Colon (tissue), 2 donors: ENCODE measurements at regions not wholly inside any gene's neighbourhood (a gene's known extent, or its start where the extent isn't known, plus 50 kb on each side); places are given as distances from the start of the nearest gene placed in this dataset.
"Not testable (repeated sequence)": the region's sequence is repeated elsewhere in the genome, so short reads cannot be mapped to it uniquely, and the experiment has no call there.

Experiments
- FAIRE-seq: peaks from 2 replicates; lab custom pipeline; 2012; peaks lifted over from hg19 to GRCh38; lab: Jason Lieb, UNC
- donor health status: control.
- donor health status: control.

DNA sequence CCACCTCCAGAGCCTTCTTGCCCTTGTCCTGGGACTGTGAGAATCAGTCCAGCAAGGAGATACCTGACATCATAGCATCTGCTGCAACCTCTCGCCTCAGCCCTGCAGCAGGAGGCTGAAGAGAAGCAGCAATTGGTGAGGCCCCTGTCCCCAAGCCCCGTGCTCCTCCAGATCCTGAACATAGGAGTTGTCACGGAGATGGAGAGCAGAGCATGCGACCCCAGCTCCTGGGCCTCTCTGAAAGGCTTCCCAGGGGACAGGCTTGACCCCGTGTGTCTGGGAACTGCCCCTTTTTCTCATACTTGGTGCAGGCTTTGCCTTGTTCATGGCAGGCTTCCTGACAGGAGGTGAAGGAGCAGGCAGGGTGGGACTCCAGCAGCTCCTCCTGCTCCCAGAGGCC lies 127.7 kb upstream of the PZP start:
- FAIRE-seq: no peak

DNA sequence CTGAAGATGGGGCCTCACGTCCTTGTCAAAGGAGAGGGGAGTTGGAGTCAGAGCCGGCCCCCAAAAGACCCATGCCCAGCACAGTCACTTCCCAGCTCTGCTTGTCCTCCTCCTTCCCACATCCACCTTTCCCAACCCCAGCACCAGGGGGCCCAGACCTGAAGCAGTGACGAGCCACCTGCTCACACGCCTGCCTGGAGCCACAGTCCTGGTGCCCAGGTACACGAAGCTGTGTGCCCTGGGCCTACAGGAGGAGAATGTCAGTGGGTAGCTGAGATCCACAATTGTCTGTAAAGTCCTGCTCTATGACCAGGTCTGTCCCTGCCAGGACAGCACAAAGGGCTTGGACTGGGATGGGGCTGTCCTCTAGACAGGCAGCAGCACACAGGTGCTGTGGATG lies 126.8 kb upstream of the PZP start:
- FAIRE-seq: no peak

DNA sequence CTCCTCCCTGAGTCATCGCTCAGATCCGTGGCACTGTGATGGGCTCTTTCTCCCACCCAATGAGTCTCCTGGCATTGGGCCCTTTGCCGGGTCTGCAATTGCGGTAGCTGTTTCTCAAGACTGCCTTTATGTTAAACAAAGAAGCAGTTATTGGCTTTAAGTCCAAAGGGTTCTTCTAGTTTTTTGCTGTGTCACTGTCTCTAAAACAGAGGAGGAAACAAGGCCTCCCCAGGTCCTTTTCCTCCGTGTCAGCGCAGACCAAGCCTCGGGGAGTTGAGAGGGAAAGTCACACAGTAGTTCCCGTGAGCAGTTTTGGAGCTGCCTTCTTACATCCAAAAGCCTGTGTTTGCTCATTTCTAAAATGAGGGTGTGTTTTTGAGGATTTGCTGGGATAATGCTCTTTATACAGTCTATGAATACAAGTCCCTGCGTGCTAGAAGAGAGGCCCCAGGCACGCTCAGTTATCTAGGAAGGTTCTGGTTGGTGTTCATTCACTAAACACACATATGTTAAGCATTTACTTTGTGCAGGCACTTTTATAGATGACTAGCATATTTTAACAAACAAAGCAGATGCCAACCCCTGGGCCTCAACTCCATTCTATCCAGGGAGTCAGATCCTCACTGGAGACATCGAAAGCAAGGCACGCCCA lies 126.0 kb upstream of the PZP start:
- no peak for FAIRE-seq

DNA sequence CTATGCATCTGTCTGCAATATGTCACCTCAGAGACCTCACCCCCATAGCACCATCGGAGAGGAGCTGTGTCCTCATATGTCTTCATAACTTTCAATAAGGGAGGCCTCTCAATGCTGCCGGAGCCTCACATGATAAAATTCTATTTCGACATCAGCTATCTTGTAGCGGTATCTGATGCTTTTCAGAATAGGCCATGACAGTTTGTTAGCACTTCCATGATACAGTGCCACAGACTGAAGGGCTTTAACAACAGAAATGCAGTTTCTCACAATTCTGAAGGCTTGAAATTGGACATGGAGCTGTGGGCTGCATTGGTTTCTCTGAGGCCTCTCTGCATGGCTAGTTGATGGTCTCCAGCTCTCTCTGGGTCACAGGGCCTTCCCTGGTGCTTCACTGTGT lies 125.0 kb upstream of the PZP start:
- FAIRE-seq: no peak

GRCh38 chr12:9332564-9332963 lies 124.4 kb upstream of the PZP start:
- no peak for FAIRE-seq

GRCh38 chr12:9331218-9331626 lies 123.0 kb upstream of the PZP start:
- no peak for FAIRE-seq

GRCh38 chr12:9329019-9329418 lies 120.8 kb upstream of the PZP start:
- no peak for FAIRE-seq

GRCh38 chr12:9328065-9328464 lies 119.9 kb upstream of the PZP start:
- FAIRE-seq: no peak

GRCh38 chr12:9327320-9327719 lies 119.1 kb upstream of the PZP start:
- FAIRE-seq: no peak

DNA sequence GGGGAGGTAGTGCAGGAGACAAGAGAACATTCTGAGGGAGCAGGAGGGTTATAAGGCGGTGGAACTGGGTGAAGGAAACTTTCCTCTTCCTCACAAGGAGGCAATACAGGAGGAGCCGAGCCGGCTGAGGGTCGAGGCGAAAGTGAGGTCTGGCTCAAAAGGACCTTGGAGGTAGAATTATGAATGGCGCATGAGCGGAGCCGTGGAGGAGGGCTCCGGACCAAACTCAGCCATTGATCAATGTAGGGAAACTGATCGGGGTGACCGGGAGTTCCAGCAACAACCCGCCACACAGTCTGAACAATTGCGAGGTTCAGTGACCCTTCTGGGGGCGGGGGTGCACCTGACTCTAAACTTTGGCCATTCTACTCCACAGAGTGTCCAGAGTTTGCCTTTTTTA lies 118.7 kb upstream of the PZP start:
- FAIRE-seq: not testable (repeated sequence)

DNA sequence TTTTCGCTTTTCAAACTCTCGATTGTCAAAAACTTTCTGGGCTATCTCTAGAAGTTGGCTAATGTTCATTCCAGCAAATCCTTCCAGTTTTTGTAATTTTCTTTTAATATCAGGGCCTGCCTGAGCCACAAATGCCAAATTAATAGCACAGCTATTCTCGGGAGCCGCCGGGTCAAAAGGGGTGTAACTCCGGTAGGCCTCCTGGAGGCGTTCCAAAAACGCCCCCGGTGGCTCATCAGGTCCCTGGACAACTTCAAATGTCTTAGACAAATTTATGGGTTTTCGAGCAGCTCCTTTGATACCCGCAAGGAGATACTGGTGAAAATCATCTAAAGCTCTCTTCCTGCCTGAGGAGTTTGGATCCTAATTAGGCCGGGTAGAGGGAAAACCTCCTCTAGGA lies 117.9 kb upstream of the PZP start:
- FAIRE-seq: no peak

- no peak for FAIRE-seq
These were observed 117.3 kb upstream of the PZP start for GRCh38 chr12:9325471-9325870.

GRCh38 chr12:9324782-9325181 lies 116.6 kb upstream of the PZP start:
- FAIRE-seq: no peak

DNA sequence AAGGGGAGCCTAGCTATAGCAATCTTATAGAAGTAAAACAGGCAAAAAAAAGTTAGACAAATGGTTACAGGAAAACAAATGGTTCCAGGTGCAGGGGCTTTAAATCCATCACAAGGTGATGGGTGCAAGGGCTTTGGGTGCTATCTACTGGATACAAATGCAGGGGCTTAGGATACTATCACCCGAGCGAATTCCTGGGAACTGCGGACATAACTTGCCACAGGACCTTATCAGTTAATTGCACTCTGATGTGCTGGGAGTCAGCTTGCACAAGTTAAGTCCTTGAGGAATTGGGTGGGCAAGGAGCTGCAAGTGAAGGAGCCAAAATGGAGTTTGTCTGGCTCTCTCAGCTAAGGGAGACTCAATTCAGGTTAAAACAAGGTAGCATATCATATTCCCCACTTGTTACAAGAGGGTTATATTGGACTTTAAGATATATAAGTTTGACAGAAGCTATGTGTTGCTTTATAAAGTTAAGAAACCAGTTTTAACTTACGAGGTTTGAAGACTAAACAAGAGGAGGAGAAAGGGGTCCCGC lies 115.0 kb upstream of the PZP start:
- no peak for FAIRE-seq

DNA sequence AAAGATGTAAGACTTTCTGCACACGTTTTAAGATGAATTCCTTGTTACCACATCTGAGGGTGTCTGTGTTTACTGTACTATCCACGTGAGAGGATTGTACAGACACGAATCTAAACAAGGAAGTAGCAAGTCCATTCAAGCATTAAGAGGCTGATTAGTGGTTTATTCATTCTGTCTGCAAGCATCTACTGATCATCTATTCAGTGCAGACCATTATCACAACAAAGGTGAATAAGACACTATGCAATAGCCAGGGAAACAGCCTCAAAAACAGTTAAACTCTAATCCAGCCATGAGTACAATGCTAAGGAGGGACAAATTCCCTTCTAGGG lies 111.6 kb upstream of the PZP start:
- FAIRE-seq: no peak

DNA sequence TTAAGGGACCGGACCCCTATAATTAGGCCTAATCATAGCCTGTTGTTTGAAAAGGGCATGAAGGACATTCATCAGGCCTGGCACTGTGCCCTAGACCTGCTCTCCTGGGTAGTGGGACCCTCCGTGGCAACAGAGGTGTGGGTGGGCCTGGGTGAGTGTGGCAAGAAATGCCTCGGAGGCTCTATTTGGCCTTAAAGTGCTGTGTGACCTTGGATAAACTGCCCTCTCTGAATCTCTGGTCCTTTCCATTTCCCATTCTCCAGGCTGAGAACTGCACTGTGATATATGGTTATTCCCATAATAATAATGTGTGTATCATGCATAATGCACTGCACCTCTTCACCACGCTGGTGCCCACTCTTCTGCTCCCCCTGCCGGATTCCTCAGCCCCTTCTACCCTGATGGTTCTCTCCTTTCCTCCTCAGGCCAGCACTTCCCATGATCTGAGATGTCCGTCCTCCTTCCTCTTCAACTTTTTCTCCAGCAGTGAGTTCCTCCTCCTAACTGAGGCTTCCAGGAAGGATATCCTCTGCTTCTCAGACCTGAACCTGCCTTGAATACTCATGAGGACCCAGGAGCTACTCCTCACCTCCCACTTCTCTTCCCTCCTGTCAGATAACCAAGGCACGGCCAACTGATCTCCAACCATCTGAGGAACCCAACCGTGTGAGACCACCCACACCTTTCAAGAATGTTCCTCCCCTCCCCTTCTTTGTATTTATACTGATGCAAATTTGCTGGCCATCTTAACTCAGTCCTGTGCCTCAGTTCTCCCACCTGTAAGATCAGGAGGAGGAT lies 111.0 kb upstream of the PZP start:
- FAIRE-seq: no peak

DNA sequence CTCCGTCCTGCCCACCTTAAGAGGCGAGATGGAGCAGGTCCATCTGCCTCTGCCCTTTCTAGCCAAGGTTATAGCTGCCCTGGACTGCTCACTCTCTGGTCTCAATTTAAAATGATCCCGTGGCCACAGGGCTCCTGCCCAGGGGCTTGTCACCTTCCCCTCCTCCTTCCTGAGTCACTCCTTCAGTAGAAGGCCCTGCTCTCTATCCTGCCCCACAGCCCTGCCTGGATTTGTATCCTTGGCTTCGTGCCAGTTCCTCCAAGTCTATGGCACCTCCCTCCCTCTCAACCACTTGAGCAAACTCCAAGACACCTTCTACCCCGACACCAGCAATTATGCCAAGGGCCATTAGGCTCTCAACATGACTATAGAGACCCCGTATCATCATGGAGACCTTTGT lies 105.3 kb upstream of the PZP start:
- not testable (repeated sequence) for FAIRE-seq

- not testable (repeated sequence) for FAIRE-seq
These were observed 104.5 kb upstream of the PZP start for GRCh38 chr12:9312406-9313392.

- FAIRE-seq: not testable (repeated sequence)
These were observed 103.3 kb upstream of the PZP start for GRCh38 chr12:9311454-9311853.

DNA sequence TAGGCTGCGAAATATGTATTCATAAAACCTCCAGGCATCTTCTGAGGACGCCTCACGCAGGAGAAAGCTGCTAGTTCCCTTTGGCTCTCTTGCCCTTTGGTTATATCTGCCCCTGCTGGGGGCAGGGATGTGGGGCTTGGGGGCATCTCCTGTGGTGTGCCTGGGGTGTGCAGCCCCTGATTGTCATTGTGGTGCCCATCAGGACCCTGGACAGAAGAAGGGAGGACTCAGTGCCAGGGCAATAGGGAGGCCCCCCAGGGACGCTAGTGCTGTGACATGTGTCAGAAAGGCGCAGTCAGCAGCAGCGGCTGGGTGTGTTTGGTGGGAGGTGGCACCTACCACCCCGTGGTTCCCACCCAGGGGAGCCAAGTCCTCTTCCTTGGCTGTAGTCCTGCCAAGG lies 102.5 kb upstream of the PZP start:
- not testable (repeated sequence) for FAIRE-seq

DNA sequence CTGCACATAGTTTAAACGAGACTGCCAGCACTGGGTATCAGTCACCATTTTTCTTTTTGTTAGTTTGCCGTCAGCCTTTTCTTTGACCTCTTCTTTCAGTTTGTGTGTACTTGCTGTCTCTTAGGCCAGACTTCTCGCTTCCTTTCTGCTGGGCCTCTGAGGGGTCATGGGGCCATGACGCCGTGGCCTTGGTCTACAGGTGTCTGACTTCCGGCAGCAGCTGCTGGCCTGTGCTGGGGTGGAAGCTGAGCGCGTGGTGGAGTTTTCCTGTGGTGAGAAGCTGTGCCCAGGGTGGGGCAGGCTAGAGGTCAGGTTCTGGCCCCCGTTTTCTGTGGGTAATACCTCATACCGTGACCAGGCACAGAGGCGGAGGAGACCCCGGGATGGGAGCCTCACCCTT lies 101.6 kb upstream of the PZP start:
- not testable (repeated sequence) for FAIRE-seq

DNA sequence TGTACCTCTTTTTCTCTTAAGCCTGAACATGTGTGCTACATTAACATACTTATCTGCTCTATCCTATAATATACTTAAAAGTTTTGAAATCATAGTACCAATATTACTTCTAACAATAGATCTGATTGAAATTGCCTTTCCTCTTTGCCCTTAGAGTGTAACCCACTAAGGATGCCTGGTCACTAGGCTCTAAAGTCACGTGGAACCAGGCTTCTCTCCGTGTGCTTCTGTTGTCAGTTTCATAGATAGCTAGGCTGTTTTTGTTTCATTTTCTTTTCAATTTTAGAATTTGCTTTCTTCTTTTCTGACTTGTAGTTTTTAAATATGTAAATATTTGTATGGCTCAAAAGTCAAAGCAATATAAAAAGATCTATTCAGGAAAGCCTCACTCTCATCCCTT lies 100.5 kb upstream of the PZP start:
- not testable (repeated sequence) for FAIRE-seq

- not testable (repeated sequence) for FAIRE-seq
These were observed 100.0 kb upstream of the PZP start for GRCh38 chr12:9308163-9308562.
